ENCODE measurements at regions not wholly inside any gene's neighbourhood (a gene's known extent, or its start where the extent isn't known, plus 50 kb on each side); places are given as distances from the start of the nearest gene placed in this dataset.

DNA sequence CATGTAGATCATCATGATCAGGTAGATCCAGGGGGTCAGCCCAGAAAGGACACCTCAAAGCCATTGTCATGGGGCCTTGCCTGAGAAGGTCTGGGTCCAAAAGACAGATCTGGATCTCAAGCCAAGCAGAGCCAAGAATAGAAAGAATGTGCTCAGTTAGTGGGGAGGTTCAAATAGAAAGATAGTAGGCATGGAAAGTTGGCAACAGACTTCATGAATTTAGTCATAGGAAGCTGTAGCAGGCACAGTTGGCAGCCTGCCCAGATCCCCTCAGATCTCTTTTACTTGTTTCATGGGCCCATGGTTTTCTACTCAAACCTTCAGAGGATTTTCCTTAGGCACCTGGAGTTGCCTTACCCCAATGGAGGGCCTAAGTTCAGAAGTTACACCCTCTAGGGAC is 767.0 kb downstream of the SLC4A3 start:
- TF ChIP-seq, protein P1, sequence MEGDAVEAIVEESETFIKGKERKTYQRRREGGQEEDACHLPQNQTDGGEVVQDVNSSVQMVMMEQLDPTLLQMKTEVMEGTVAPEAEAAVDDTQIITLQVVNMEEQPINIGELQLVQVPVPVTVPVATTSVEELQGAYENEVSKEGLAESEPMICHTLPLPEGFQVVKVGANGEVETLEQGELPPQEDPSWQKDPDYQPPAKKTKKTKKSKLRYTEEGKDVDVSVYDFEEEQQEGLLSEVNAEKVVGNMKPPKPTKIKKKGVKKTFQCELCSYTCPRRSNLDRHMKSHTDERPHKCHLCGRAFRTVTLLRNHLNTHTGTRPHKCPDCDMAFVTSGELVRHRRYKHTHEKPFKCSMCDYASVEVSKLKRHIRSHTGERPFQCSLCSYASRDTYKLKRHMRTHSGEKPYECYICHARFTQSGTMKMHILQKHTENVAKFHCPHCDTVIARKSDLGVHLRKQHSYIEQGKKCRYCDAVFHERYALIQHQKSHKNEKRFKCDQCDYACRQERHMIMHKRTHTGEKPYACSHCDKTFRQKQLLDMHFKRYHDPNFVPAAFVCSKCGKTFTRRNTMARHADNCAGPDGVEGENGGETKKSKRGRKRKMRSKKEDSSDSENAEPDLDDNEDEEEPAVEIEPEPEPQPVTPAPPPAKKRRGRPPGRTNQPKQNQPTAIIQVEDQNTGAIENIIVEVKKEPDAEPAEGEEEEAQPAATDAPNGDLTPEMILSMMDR (IDR thresholded peaks at IDR 0.05; ENCODE audit: insufficient read depth, low read depth, low read length) = no peak
- TF ChIP-seq EZH2 (IDR thresholded peaks at IDR 0.05; ENCODE audit: insufficient read depth, low read length) = no peak
